ENCODE measurements at regions not wholly inside any gene's neighbourhood (a gene's known extent, or its start where the extent isn't known, plus 50 kb on each side); places are given as distances from the start of the nearest gene placed in this dataset.
A peak's percentile ranks its signal among the peaks of the same experiment; 100 is the strongest.

- TF ChIP-seq POLR2AphosphoS5 (IDR thresholded peaks at IDR 0.05) (no peak), POLR2A (IDR thresholded peaks at IDR 0.05) (no peak), CTCF (IDR thresholded peaks at IDR 0.05 in 8 of 11, conservative IDR thresholded peaks at IDR 0.05 in 3 of 11) (no peak)
- DNase-seq: peak; percentile 61
- H3K9me3 ChIP-seq: no peaks in the 10 kb centered on the region
- no peaks in the 10 kb centered on the region for H3K36me3 ChIP-seq
- H3K27ac ChIP-seq: no peak overlapping the region
- H3K27me3 ChIP-seq (replicated peaks in 1 of 7): no peaks in the 10 kb centered on the region
- intact Hi-C loops (cut with DNase I; ENCODE audit: low total_unique reads): no loop called here
- H3K4me1 ChIP-seq: no peaks in the 10 kb centered on the region
- no peak overlapping the region for H3K4me3 ChIP-seq
- 90 to 98% (median 94%) methylated on average over 17 to 18 of the region's 18 CpGs for WGBS, 5 donors
Measured at GRCh38 chr6:167768471-167769215, 58.1 kb upstream of the AFDN start.

GRCh38 chr6:167769408-167770190 is 57.1 kb upstream of the AFDN start:
- no peaks in the 10 kb centered on the region for H3K36me3 ChIP-seq
- WGBS, 5 donors: 85 to 93% (median 87%) methylated on average over 13 of the region's 13 CpGs
- intact Hi-C loops (cut with DNase I; ENCODE audit: low total_unique reads): no loop called here

DNA sequence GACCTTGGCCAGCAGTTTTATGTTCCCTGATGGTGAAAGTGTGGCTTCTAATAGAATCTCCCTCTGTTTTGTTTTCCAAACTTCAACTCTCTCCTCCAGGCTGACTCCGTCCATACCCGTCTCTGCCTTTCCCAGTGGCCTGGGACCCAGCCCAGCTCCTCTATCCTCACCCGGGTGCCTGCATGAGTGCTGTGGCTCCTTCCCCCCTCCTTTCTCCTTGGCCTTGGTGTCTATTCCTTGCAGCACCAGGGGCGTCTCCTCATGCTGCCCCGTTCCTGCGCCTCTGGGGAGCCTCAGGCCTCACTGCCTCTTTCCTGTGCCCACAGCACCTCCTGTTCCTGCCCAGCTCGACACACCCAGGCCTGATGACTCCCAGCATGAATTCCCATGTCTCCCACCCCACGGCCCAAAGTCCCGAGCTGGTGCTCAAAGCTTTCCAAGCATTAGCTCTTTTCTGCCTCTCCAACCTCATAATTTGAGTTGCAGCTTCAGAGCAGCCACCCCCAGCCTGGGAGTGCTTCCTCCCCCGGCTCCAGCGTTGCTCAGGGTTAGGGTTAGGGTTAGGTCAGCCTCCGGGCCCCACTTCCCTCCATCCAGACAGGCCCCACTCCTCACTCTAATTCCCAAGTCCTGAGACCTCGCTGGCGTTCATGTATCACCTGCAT is 56.3 kb upstream of the AFDN start:
- Histone ChIP-seq H3K4me1 (no peaks in the 10 kb centered on the region), H3K27me3 (replicated peaks in 1 of 7) (peaks cover 0 to 4% (median 0%) of the 10 kb centered on the region in 7 donors), H3K4me3 (no peak overlapping the region), H3K36me3 (no peaks in the 10 kb centered on the region), H3K27ac (no peak overlapping the region), H3K9me3 (no peaks in the 10 kb centered on the region)
- DNase-seq: peak; percentile 62
- TF ChIP-seq POLR2AphosphoS5 (IDR thresholded peaks at IDR 0.05) (no peak), CTCF (IDR thresholded peaks at IDR 0.05 in 8 of 11, conservative IDR thresholded peaks at IDR 0.05 in 3 of 11) (no peak), POLR2A (IDR thresholded peaks at IDR 0.05) (no peak)
- intact Hi-C loops (cut with DNase I; ENCODE audit: low total_unique reads): no loop called here
- 71 to 79% (median 73%) methylated on average over 14 of the region's 14 CpGs for WGBS, 5 donors

More at GRCh38 chr6:167769408-167770190, 57.1 kb upstream of the AFDN start:
- no peaks in the 10 kb centered on the region for H3K4me1 ChIP-seq
- peak; percentile 47 for DNase-seq
- H3K9me3 ChIP-seq: no peaks in the 10 kb centered on the region
- no peaks in the 10 kb centered on the region for H3K27me3 ChIP-seq (replicated peaks in 1 of 7)
- TF ChIP-seq POLR2AphosphoS5 (IDR thresholded peaks at IDR 0.05) (no peak), CTCF (IDR thresholded peaks at IDR 0.05 in 8 of 11, conservative IDR thresholded peaks at IDR 0.05 in 3 of 11) (no peak), POLR2A (IDR thresholded peaks at IDR 0.05) (no peak)
- H3K27ac ChIP-seq: no peak overlapping the region
- no peak overlapping the region for H3K4me3 ChIP-seq
